GM21528 (cell line): ENCODE measurements at regions not wholly inside any gene's neighbourhood (a gene's known extent, or its start where the extent isn't known, plus 50 kb on each side); places are given as distances from the start of the nearest gene placed in this dataset.
"Not testable (repeated sequence)": the region's sequence is repeated elsewhere in the genome, so short reads cannot be mapped to it uniquely, and the experiment has no call there.

Experiments used
- ATAC-seq: cut with Tn5 transposase; IDR thresholded peaks from one replicate; pipeline ENCODE4 v1.9.1; 2021; ENCODE audit warnings: mild to moderate bottlenecking, moderate library complexity; ENCODE audit not compliant: unreplicated experiment, low FRiP score

GRCh38 chr1:5613900-5614299 lies 378.3 kb downstream of the NPHP4 start:
- ATAC-seq, result no peak

- no peak for ATAC-seq
These were observed 380.4 kb downstream of the NPHP4 start for GRCh38 chr1:5611851-5612250.

- no peak for ATAC-seq
These were observed 380.8 kb downstream of the NPHP4 start for GRCh38 chr1:5611431-5611830.

GRCh38 chr1:5610432-5610831 lies 381.8 kb downstream of the NPHP4 start:
- ATAC-seq, result no peak

- ATAC-seq, result no peak
These were observed 388.7 kb downstream of the NPHP4 start for GRCh38 chr1:5603353-5604104.

GRCh38 chr1:5602718-5603117 lies 389.5 kb downstream of the NPHP4 start:
- not testable (repeated sequence) for ATAC-seq

- no peak for ATAC-seq
These were observed 390.7 kb downstream of the NPHP4 start for GRCh38 chr1:5601516-5601915.

- ATAC-seq, result no peak
These were observed 392.7 kb downstream of the NPHP4 start for GRCh38 chr1:5599541-5599940.

GRCh38 chr1:5598824-5599395 lies 393.3 kb downstream of the NPHP4 start:
- no peak for ATAC-seq

GRCh38 chr1:5597991-5598823 lies 394.0 kb downstream of the NPHP4 start:
- no peak for ATAC-seq

GRCh38 chr1:5597171-5597850 lies 394.9 kb downstream of the NPHP4 start:
- no peak for ATAC-seq

- no peak for ATAC-seq
These were observed 395.6 kb downstream of the NPHP4 start for GRCh38 chr1:5596651-5597050.

GRCh38 chr1:5595531-5596170 lies 396.6 kb downstream of the NPHP4 start:
- no peak for ATAC-seq

- ATAC-seq, result no peak
These were observed 397.9 kb downstream of the NPHP4 start for GRCh38 chr1:5594056-5594956.

- ATAC-seq, result no peak
These were observed 401.5 kb downstream of the NPHP4 start for GRCh38 chr1:5590717-5591116.

GRCh38 chr1:5586629-5587028 lies 405.6 kb downstream of the NPHP4 start:
- no peak for ATAC-seq

- no peak for ATAC-seq
These were observed 407.0 kb downstream of the NPHP4 start for GRCh38 chr1:5585256-5585655.

GRCh38 chr1:5580926-5581325 lies 411.3 kb downstream of the NPHP4 start:
- ATAC-seq, result no peak

- ATAC-seq, result no peak
These were observed 412.3 kb downstream of the NPHP4 start for GRCh38 chr1:5579966-5580365.
